HG02678 (cell line): ENCODE measurements at regions not wholly inside any gene's neighbourhood (a gene's known extent, or its start where the extent isn't known, plus 50 kb on each side); places are given as distances from the start of the nearest gene placed in this dataset.
"Not testable (repeated sequence)": the region's sequence is repeated elsewhere in the genome, so short reads cannot be mapped to it uniquely, and the experiment has no call there.

Experiments used
- ATAC-seq: cut with Tn5 transposase; IDR thresholded peaks from one replicate; pipeline ENCODE4 v1.9.1; 2021; ENCODE audit warnings: mild to moderate bottlenecking, moderate library complexity; ENCODE audit not compliant: unreplicated experiment

DNA sequence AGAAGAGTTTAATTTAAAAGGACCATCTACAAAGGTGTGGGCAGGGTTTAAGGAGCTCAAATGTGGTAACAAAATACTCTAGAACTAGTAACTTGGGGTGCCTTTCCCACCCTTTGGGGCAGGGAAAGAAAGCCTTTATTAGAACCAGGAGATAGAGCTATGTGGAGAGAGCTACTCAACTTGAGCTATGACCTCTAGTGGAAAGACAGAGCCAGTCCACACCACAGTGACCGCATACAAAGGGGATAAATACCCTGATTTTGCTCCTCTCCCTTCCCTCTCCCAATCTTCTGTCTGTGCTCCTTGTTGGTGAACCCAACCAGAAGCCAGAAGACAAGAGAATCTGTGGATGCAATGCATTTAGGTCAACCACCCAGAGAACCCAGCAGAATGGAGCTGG is 54.4 kb upstream of the JAK1 start:
- ATAC-seq: no peak

DNA sequence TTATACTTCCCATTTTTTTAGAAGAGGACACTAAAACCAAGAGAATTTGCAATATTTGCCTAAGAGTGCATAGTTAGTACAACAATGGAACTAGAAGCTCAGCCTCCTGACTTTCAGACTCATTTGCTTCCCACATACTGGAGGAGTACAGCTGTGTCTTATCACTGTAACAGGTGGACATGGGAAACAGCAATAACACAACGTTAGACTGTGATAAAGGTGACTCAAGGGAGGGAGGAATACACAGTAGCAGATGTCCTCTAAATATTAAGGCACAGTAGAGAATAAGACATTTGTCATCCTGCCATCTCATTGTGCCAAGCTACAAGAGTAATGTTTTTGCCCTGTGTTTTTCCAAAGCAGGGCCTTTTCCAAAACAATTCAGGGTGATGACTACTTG is 55.4 kb upstream of the JAK1 start:
- no peak for ATAC-seq

DNA sequence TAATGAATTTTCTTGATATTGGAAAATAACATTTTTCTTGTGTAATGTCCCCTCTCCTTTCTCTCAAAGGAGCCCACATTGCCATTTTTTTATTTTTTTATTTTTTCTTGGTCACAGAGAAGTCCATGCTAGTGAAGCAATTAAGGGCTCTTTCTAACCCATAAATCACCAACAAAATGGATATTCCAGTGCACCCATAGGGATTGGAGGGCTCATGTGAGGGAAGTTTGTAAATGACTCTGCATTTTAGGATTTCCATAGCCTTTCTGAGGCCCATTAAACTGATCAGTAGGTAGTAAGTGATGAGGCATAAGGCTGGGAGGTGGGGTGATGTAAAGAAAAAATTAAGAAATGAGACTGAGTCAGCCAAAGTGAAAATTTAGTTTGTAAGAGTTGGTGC is 55.9 kb upstream of the JAK1 start:
- ATAC-seq: no peak

DNA sequence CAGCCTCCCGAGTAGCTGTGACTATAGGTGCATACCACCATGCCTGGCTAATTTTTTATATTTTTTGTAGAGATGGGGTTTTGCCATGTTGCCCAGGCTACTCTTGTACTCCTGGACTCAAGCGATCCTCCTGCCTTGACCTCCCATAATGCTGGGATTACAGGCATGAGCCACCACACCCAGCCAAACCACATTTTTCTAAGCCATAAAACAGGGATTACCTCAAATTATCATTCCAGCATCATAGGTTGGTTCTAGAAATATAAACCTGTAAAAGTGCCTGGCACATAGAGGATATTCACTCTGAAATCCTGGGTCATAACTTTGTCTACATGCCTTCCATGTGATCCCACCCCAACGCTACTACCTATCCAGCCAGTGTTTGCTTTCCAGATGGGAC is 59.4 kb upstream of the JAK1 start:
- ATAC-seq: no peak

DNA sequence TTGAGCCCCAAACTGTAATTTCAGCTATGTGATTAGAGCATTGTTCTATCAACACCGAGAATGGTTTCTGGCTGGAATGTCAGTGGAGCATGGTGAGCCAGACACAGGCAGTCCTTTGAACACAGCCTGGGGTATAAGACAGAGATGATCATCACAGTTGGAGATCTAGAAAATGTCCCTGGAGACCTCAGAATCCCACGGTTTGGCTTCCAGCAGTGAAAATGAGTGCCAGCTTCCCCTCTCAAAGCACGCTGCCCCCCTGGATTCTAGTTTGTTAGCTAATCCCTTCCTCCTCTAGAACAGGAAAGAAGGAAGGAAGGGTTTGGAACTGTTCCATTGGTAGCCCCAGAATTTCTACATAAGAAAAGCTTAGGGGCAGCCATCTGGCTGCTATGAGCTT is 59.9 kb upstream of the JAK1 start:
- no peak for ATAC-seq

DNA sequence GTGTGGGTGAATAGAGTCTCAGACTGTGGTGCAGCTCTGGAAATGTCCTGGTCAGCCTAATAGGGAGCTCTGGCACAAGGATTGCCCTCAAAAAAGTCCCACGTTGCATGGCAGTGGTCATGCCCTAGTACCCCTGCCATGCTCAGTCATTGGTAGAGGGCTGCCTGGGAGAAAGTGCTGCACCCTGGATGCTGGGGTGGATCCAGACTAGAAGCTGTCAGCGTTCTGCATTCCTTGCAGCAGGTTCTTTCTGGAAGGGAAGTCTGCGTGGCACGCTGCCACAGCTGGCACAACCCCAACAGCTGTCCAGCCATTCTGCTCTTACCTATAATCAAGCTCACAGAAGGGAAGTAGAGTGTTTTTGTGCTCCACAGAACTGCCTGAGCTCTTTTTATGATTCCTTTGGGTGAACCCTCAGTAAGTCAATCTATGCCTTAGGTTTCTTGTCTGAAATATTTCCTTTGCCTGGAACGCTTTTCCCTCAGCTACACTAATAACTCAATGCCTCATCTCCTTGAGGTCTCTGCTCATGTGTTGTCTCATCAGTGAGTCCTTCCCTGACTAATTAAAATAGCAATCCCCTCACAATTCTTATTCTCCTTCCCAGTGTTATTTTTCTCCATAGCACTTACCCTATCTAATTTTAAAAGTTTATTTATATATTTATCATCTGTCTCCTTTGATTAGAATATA is 61.5 kb upstream of the JAK1 start:
- no peak for ATAC-seq

DNA sequence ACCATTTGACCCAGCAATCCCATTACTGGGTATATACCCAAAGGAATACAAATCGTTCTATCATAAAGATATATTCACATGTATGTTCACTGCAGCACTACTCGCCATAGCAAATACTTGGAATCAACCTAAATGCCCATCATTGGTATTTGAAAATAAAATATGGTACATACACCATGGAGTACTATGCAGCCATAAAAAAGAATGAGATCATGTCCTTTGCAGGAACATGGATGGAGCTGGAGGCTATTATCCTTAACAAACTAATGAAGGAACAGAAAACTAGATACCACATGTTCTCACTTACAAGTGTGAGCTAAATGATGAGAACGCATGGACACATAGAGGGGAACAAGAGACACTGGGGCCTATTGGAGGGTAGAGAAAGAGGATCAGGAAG is 63.1 kb upstream of the JAK1 start:
- ATAC-seq: not testable (repeated sequence)

DNA sequence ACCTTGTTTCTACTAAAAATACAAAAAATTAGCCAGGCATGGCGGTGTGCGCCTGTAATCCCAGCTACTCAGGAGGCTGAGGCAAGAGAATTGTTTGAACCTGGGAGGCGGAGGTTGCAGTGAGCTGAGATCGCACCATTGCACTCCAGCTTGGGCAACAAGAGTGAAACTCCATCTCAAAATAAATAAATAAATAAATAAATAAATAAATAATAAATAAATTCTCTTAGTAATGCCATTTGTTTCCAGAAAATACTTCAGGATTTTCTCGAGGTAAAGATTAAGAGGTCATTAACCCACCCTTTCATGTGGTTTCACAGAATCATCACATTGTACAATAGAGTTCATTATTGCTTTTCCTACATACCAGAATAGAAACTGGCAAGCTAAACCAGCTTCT is 68.5 kb upstream of the JAK1 start:
- not testable (repeated sequence) for ATAC-seq

DNA sequence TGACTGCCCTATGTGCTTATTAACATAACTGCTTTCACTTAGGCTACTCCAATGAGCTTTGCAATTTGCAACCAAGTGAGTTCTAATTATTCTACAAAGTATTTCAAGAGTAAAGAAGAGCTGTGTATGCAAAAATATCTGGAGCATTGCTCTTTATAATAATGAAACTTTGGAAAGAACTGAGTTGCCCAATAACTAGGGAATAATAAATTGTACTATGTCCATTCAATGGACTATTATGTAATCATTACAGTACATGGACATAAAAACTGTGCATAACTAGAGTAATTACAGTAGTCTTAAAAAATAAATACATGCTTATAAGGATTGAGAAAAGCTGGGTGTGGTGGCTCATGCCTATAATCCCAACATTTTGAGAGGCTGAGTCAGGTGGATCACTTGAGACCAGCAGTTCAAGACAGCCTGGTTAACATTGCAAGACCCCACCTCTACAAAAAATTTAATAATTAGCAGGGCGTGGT is 70.3 kb upstream of the JAK1 start:
- no peak for ATAC-seq

DNA sequence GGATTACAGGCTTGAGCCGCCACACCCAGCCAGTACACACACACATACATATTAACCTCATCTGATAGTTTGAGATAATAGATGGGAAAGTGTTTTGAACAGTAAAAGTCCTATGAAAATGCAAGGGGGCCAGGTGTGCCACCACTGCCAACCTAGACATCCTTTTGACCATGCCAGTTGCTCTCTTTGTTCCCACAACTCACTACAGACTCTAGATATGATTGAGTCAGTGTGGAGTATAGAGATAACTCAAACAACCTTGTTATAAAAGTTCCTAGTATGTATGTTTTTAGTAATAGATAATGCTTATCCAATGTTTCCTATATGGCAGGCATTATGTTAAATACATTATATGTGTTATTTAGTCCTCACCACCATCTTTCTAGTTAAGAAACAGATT is 72.7 kb upstream of the JAK1 start:
- ATAC-seq: no peak

DNA sequence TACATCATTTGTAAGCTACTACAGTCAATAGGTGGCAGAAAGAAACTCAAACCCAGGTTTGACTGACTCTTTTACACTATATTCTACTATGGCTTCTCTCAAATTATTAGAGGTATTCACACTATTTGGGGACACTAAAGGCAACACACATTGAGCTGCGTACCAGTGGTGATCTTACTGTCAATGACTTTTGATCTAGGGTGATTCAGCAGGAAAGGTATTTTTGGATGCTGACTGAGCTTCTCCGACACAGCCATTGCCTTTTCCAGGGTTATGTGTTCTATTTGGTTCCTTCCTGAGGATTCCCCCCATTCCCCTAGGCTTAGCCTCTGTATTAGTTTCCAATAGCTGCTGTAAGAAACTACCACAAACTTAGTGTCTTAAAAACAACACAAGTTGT is 73.2 kb upstream of the JAK1 start:
- ATAC-seq: no peak

DNA sequence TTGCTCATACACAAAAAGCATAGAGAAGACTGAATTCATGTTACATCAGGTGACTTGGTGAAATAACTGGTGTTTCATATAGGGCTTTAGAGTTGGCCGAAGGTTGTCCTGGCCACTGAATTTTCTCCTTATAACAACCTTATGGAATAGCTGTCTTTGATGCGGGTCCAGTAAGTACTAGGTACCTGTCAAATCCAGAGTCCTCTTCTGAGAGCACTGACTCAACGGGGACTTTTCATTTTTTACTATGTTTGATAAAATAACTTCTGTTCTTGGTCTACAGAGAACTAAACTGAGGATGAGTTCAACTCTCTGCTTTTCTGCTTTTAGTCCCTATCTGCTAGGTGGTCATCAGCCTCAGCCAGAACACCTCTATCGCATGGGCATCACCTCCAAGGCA is 76.1 kb upstream of the JAK1 start:
- no peak for ATAC-seq

DNA sequence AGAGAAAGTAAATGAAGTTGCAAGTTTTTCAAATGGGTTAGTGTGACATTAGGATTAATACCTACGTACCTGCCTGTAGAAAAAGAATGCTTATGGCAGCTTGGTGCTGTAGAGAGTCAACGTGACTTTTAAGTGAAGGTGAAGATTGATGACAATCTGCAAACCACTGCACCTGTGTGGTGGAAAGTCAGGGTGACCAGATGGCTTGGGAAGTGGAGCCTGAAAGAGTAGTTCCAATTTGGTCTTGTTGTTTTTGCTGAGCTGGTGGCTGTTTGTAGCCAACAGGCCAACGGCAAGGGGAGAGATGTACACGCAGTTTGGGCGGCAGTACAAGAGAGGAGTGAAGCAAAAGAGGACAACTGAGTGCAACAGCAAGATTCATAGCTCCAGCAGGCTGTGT is 78.1 kb upstream of the JAK1 start:
- ATAC-seq: no peak

DNA sequence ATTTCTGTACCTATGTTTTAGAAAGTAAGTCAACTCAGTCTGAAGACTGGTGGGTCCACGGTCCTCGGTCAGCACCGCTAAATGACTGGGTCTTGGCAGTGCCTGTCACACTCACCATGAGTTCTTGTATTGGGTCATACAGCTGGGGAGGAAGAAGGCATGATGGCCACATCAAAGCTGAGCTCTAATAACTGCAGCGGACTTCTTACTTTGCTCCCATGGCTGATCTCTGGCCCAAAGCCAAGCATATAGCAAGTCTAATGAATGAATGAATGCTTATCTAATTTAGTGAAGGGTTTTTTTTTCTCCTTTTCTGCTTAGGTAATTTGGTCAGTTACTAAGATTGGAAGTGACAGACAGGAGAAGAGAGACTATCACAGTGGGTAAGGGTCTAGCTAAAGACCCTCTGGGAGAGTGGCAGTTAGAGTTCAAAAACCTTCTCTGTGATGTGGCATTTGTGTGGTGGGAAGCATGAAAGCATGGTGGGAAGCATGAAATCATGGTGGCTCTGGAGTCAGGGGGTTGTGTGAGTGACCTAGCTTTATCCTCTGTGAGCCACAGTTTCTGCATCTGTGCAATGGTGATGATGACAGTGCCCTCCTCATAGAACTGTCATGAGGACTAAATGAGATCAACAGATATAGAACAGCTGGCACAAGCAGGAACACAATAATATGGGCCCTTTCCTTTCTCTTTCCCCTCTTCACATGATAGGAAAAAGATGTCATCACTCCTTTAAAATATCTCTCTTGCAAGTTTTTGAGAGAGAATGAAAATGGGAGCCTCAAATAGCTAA is 78.9 kb upstream of the JAK1 start:
- ATAC-seq: no peak

DNA sequence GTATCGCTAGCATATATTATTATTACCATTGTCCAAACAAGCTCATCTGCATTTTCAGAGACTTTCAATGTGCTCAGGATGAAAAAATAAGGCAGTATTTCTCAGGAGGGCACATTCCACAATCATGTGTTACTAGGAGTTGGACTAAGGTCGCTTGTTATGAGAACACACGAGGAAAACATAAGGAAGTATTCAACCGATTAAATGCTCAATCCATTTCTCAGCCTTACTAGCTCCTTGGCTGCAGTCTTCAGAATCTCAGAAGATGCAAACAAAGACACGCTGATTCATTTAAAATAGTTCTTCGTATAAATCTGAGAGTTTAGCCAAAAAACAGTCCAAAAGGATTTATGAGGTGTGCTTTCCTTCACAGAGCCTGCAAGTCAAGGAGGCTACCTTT is 82.0 kb upstream of the JAK1 start:
- no peak for ATAC-seq

DNA sequence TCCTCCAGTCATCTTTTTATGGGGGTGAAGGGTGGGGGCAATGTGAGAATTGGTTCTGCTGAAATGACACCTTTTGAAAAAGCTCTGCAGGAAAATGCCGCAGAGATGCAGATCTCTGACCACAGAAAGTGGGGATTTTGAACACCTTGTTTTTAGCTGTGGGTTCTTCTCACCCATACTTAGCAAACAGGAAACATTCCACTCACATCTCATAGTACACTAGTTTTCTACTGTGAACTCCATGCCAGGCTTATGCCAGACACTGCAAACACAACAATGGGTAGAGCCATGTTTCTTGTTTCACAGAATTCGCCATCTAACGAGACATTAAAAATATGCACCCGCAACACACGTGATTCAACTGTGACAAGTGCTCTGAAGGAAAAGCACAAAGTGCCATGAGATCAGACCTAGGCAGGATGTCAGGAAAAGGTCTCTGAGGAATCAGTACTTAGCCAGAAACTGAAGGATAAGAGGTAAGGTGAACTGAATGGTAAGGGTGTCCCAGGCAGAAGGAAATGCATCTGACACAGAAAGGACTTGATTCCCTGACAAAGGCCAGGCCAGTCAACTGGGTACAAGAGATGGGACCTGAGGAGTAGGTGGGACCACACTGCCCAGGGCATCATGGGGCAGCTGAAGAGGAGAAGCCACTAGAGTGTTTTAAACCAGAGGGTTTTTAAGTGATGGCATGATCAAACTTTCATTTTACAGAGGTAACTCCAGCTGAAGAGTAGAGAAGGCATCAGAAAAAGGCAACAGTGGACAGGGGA is 83.8 kb upstream of the JAK1 start:
- no peak for ATAC-seq

DNA sequence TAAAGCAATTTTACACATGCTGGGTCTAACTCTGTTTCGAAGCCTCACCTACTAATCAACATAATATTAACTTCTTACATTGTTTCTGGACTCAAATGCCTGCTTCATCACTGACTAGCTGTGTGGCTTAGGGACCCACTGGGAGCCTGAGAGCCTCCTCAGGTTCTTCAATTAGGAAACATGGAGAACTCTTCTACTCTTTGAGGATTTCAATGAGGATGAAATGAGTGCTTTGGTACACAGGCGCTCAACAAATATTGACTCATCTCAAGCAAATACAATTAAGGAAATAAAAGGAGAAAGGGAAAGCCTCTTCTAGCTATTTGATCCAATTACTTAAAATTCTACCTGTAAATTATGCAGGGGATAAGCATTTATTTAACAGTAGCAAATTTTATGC is 84.4 kb upstream of the JAK1 start:
- ATAC-seq: no peak

DNA sequence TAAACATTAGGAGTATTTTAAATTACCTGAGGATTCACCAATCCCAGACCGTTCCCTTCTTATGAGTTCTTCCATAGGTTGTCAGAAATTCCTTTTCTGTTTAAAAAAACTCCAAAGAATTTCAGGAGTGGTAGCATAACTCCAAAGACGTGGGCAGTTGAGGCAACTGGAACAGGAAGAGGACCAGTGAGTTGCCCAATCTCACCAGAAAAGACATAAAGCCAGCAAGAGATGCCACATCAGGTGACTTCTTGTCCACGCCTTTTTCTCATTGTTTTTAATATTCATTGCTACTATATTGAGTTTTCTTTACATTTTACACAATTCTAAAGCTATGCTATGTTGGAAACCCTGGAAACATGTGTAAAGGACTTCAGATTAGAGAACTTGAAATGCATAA is 88.1 kb upstream of the JAK1 start:
- ATAC-seq: no peak

DNA sequence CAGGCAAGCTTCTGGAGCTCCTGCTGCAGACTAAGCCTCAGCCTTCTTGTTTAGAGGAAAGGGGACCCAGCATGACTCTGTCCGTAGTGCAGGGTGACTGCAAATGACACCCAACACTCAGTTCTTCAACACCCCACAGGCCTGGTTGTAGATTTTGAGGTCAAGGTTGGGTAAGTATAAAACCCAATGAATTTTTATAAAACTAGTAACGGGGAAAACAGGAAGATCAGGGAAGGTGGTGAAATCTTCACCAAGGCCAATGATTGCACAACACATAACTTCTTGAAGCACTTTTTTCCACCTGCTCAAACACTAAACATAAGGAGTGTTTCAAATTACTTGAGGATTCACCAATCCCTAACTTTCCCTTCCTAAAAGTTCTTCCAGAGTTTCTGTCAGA is 89.4 kb upstream of the JAK1 start:
- ATAC-seq: no peak

DNA sequence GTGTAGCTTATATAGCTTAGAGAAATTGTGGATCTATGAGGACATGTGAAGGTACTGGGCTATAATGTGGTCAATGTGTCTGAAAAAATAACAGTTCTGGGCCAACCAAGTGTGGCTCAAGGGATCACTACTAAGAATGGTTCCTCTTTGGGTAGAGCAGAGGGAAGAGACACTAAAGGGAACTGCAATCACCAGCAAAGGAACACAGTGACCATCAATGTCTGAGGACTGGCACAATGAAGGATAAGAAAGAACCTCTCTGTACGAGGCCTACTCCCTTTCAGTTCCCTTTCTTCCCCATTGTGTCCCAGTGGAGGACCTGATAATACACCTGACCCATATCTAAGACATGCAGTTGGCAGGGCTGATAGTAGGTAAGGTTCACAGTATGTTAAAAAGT is 89.9 kb upstream of the JAK1 start:
- no peak for ATAC-seq

DNA sequence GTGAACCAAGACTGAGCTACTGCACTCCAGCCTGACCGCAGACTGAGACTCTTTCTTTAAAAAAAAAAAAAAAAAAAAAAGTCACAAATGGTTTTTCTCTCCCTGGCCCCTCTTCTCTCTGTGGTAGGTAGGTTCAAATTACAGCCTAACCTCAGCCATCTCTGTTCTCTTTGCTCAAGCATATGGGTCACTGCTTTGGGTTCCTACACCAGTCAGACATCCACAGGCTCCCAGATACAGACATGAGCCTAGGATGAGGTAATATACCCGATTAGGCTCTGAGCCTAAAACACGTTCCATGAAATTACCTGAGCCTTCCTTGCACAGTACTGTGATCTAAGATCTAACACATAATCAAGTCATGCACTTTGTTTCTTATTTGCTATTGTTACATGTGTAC is 90.5 kb upstream of the JAK1 start:
- no peak for ATAC-seq
